ENCODE measurements at regions not wholly inside any gene's neighbourhood (a gene's known extent, or its start where the extent isn't known, plus 50 kb on each side); places are given as distances from the start of the nearest gene placed in this dataset.

DNA sequence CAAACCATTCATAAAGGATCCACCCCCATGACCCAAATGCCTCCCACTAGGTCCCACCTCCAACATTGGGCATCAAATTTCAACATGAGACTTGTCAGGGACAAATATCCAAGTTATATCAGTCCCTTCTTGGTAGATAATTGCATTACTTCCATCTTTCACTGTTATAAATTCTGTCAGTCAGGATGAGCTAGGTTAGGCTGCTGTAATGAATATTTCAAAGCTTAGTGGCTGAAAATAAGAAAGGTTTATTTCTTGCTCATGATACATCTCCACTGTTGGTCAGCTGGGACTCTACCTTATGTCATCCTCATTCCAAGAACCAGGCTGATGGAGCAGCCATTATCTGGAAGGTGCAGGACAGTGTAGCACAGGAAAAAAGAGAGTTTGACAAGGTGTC, 50.3 kb upstream of the TMC5 start:
- Histone ChIP-seq H3K9me2 (no peaks in the 10 kb centered on the region), H3F3A (replicated peaks; ENCODE audit: insufficient read depth) (no peaks in the 10 kb centered on the region), H3K9ac (no peak overlapping the region), H3K27ac (ENCODE audit: low read depth in 2 of 2, low read length in 1 of 2) (no peak overlapping the region), H3K4me1 (ENCODE audit: control insufficient read depth in 1 of 2, insufficient read depth in 2 of 2, low read depth in 1 of 2, low read length in 1 of 2) (no peaks in the 10 kb centered on the region), H3K36me3 (replicated peaks in 1 of 2; ENCODE audit: control insufficient read depth in 1 of 2, insufficient read depth in 2 of 2, low read length in 1 of 2) (no peaks in the 10 kb centered on the region), H3K4me2 (no peak overlapping the region), H4K20me1 (ENCODE audit: insufficient read depth) (no peaks in the 10 kb centered on the region), H2AFZ (ENCODE audit: low read depth) (no peak overlapping the region), H3K9me3 (no peaks in the 10 kb centered on the region), H3K27me3 (ENCODE audit: insufficient read depth) (no peaks in the 10 kb centered on the region; the same call in 1 of the 2 replicates), H3K79me2 (ENCODE audit: insufficient read depth) (no peaks in the 10 kb centered on the region), H3K4me3 (ENCODE audit: low read depth in 2 of 2, low read length in 1 of 2) (no peak overlapping the region)
- TF ChIP-seq CHD2 (IDR thresholded peaks at IDR 0.05; ENCODE audit: low read length, partially characterized antibody): no peak
- TF ChIP-seq RCOR1 (IDR thresholded peaks at IDR 0.05; ENCODE audit: low read length): no peak
- no peak for DNase-seq
- ChIA-PET CTCF (interaction anchor here (1.2 to 1.3 kb wide), 2 partner anchors 9 to 281 kb away, joined by 4 to 5 read pairs; no protein-coding TSS in a partner anchor), POLR2A (no interaction called here)

Measured in SK-N-SH (cell line).